ENCODE measurements at regions not wholly inside any gene's neighbourhood (a gene's known extent, or its start where the extent isn't known, plus 50 kb on each side); places are given as distances from the start of the nearest gene placed in this dataset.

DNA sequence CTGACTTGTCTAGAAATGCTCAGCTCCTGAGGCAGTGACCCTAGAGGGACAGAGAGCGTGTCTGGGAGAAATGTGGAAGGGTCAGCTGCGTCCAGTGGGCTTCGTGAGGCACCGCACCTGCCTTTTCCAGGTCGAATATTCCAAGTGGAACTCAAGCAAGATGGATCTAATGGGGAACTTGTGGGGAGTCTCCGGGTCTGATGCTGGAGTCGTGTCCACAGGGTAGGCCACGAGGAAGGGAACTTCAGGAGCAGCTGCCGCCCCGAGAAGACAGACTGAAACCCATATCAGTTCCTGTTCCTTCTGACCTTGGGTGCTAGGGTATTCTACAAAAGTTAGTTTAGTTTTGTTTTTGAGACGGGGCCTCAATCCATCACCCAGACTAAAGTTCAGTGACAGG lies 67.5 kb downstream of the TNFAIP2 start:
- TF ChIP-seq, protein P1, sequence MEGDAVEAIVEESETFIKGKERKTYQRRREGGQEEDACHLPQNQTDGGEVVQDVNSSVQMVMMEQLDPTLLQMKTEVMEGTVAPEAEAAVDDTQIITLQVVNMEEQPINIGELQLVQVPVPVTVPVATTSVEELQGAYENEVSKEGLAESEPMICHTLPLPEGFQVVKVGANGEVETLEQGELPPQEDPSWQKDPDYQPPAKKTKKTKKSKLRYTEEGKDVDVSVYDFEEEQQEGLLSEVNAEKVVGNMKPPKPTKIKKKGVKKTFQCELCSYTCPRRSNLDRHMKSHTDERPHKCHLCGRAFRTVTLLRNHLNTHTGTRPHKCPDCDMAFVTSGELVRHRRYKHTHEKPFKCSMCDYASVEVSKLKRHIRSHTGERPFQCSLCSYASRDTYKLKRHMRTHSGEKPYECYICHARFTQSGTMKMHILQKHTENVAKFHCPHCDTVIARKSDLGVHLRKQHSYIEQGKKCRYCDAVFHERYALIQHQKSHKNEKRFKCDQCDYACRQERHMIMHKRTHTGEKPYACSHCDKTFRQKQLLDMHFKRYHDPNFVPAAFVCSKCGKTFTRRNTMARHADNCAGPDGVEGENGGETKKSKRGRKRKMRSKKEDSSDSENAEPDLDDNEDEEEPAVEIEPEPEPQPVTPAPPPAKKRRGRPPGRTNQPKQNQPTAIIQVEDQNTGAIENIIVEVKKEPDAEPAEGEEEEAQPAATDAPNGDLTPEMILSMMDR (IDR thresholded peaks at IDR 0.05), result no peak
- no peak for TF ChIP-seq POLR2A (IDR thresholded peaks at IDR 0.05)
